Prostate gland (tissue), 2 donors: ENCODE measurements at regions not wholly inside any gene's neighbourhood (a gene's known extent, or its start where the extent isn't known, plus 50 kb on each side); places are given as distances from the start of the nearest gene placed in this dataset.

ENCODE experiments used
- CTCF ChIP-seq, 4 experiments: fragments of 200-600 bp in 2 of 4; fragments of 450-650 bp in 2 of 4; sonication (generic) in 2 of 4; IDR thresholded peaks; 1 replicate in 3 of 4; 2 replicates in 1 of 4; pipeline ENCODE4 v1.5.1; 2016 to 2019; ENCODE audit warnings: antibody characterized with exemption in 4 of 4, mild to moderate bottlenecking in 2 of 4, moderate library complexity in 2 of 4
- POLR2AphosphoS5 ChIP-seq: sonication (generic); formaldehyde crosslinking; IDR thresholded peaks from one replicate; pipeline ENCODE4 v1.6.1; 2017; ENCODE audit warnings: antibody characterized with exemption

GRCh38 chr3:191529992-191530391 lies 69.0 kb downstream of the PYDC2 start:
- TF ChIP-seq CTCF (IDR thresholded peaks at IDR 0.05) (no peak), POLR2AphosphoS5 (no peak)
